IMR-90 (cell line): ENCODE measurements at regions not wholly inside any gene's neighbourhood (a gene's known extent, or its start where the extent isn't known, plus 50 kb on each side); places are given as distances from the start of the nearest gene placed in this dataset.

Source experiments
- ATAC-seq: fragments of 200-7000 bp; cut with Tn5 transposase; 2 replicates; pipeline ENCODE4 v1.9.1; 2020; ENCODE audit warnings: low read depth, mild to moderate bottlenecking, moderate library complexity
- BruUV-seq: library from RNA; stranded (reverse); fragments of 400-500 nt; replicated peaks from 2 replicates; lab custom pipeline; 2021; lab: Mats Ljungman, UMichigan
- CTCF ChIA-PET: fragments of 300-600 bp; formaldehyde crosslinking; extraction: SDS; loops from one replicate; lab custom pipeline; 2021; ENCODE audit warnings: antibody characterized with exemption; lab: Yijun Ruan, JAX
- POLR2A ChIA-PET: fragments of 300-600 bp; sonication (Branson Sonifier 250); formaldehyde crosslinking; loops from one replicate; lab custom pipeline; 2022; ENCODE audit warnings: antibody characterized with exemption; ENCODE audit not compliant: unreplicated experiment; lab: Charles Lee
- DNase-seq: peaks from one replicate; pipeline ENCODE4 v3.0.0; 2013
- H2AFZ ChIP-seq: replicated peaks from 2 replicates; pipeline ENCODE3; 2013; ENCODE audit warnings: low read length, mild to moderate bottlenecking; ENCODE audit not compliant: poor library complexity
- H2AK5ac ChIP-seq: 2 replicates; pipeline ENCODE4 v1.6.1; 2013; ENCODE audit warnings: low read depth, low read length, inconsistent platforms
- H2AK9ac ChIP-seq: replicated peaks from 2 replicates; pipeline ENCODE3; 2013; ENCODE audit warnings: mild to moderate bottlenecking, low read depth, low read length, moderate library complexity; ENCODE audit not compliant: poor library complexity
- H2BK120ac ChIP-seq: 2 replicates; pipeline ENCODE4 v1.6.1; 2013; ENCODE audit warnings: low read depth, low read length, inconsistent platforms
- H2BK15ac ChIP-seq: 3 replicates; pipeline ENCODE4 v1.6.1; 2013; ENCODE audit warnings: low read depth, low read length, inconsistent platforms
- H2BK20ac ChIP-seq: 2 replicates; pipeline ENCODE4 v1.6.1; 2013; ENCODE audit warnings: low read depth, mild to moderate bottlenecking, inconsistent platforms, low read length, moderate library complexity
- H2BK5ac ChIP-seq: 2 replicates; pipeline ENCODE4 v1.6.1; 2013; ENCODE audit warnings: mild to moderate bottlenecking, low read depth, low read length, inconsistent platforms; ENCODE audit not compliant: poor library complexity, severe bottlenecking
- H3K14ac ChIP-seq: replicated peaks from 2 replicates; pipeline ENCODE4 v1.6.1; 2013; ENCODE audit warnings: low read depth, low read length, inconsistent platforms
- H3K18ac ChIP-seq: 2 replicates; pipeline ENCODE4 v1.6.1; 2013; ENCODE audit warnings: low read depth, low read length, control low read depth
- H3K23ac ChIP-seq: 2 replicates; pipeline ENCODE4 v1.6.1; 2013; ENCODE audit warnings: low read depth, low read length, inconsistent platforms
- H3K27ac ChIP-seq: 2 replicates; pipeline ENCODE4 v1.5.1; 2013; ENCODE audit warnings: mild to moderate bottlenecking, control low read depth, low read length; ENCODE audit not compliant: insufficient read depth
- H3K27me3 ChIP-seq: 2 replicates; pipeline ENCODE4 v1.6.1; 2013; ENCODE audit warnings: low read length; ENCODE audit not compliant: control insufficient read depth, insufficient read depth
- H3K36me3 ChIP-seq: 2 replicates; pipeline ENCODE4 v1.6.1; 2013; ENCODE audit warnings: low read length, mixed read lengths; ENCODE audit not compliant: control insufficient read depth, insufficient read depth
- H3K4ac ChIP-seq: 2 replicates; pipeline ENCODE4 v1.6.1; 2013; ENCODE audit warnings: low read depth, low read length, inconsistent platforms
- H3K4me1 ChIP-seq: 2 replicates; pipeline ENCODE4 v1.6.1; 2013; ENCODE audit warnings: low read length, mixed read lengths; ENCODE audit not compliant: control insufficient read depth, insufficient read depth
- H3K4me2 ChIP-seq: 2 replicates; pipeline ENCODE4 v1.6.1; 2013; ENCODE audit warnings: low read depth, mild to moderate bottlenecking, control low read depth, low read length, moderate library complexity
- H3K4me3 ChIP-seq: 2 replicates; pipeline ENCODE4 v1.5.1; 2013; ENCODE audit warnings: low read depth, mild to moderate bottlenecking, control low read depth, low read length, moderate library complexity; ENCODE audit not compliant: insufficient read depth
- H3K56ac ChIP-seq: 2 replicates; pipeline ENCODE4 v1.6.1; 2013; ENCODE audit warnings: low read length, inconsistent platforms; ENCODE audit not compliant: insufficient read depth; ENCODE audit errors: extremely low read depth
- H3K79me1 ChIP-seq, 2 experiments: 2 replicates each; pipeline ENCODE4 v1.6.1; 2013; ENCODE audit warnings: low read length in 2 of 2, inconsistent platforms in 1 of 2, low read depth in 1 of 2
- H3K9ac ChIP-seq: 2 replicates; pipeline ENCODE4 v1.6.1; 2013; ENCODE audit warnings: low read depth, low read length, control low read depth
- H3K9me1 ChIP-seq: 2 replicates; pipeline ENCODE4 v1.6.1; 2013; ENCODE audit warnings: low read length, inconsistent platforms; ENCODE audit not compliant: insufficient read depth
- H3K9me3 ChIP-seq: 2 replicates; pipeline ENCODE4 v1.6.1; 2013; ENCODE audit warnings: low read length; ENCODE audit not compliant: control insufficient read depth, insufficient read depth
- H4K20me1 ChIP-seq: 2 replicates; pipeline ENCODE4 v1.6.1; 2013; ENCODE audit warnings: low read length, inconsistent platforms; ENCODE audit not compliant: insufficient read depth
- H4K5ac ChIP-seq: 2 replicates; pipeline ENCODE4 v1.6.1; 2013; ENCODE audit warnings: mild to moderate bottlenecking, low read depth, low read length, control low read depth
- H4K8ac ChIP-seq, 2 experiments: 2 replicates each; pipeline ENCODE4 v1.6.1; 2013; ENCODE audit warnings: low read depth in 2 of 2, low read length in 2 of 2, control low read depth in 1 of 2, inconsistent platforms in 1 of 2
- H4K91ac ChIP-seq: 2 replicates; pipeline ENCODE4 v1.6.1; 2013; ENCODE audit warnings: low read depth, low read length, inconsistent platforms; ENCODE audit not compliant: insufficient read depth
- CEBPB ChIP-seq: IDR thresholded peaks from 2 replicates; pipeline ENCODE4 v1.6.1; 2012; ENCODE audit warnings: low read depth, low read length, improper control_type of control experiment
- CHD1 ChIP-seq: IDR thresholded peaks from 2 replicates; pipeline ENCODE4 v1.6.1; 2012; ENCODE audit warnings: low read depth, low read length, improper control_type of control experiment
- FOS ChIP-seq: fragments of 150-350 bp; IDR thresholded peaks from 2 replicates; pipeline ENCODE4 v1.6.1; 2016; ENCODE audit warnings: low read depth, low read length
- MAFK ChIP-seq: IDR thresholded peaks from 2 replicates; pipeline ENCODE4 v1.6.1; 2012; ENCODE audit warnings: low read depth, low read length, improper control_type of control experiment
- MXI1 ChIP-seq: IDR thresholded peaks from 2 replicates; pipeline ENCODE4 v1.6.1; 2012; ENCODE audit warnings: low read depth, mild to moderate bottlenecking, low read length, moderate library complexity, borderline replicate concordance
- NFE2L2 ChIP-seq: fragments of 150-350 bp; IDR thresholded peaks from 2 replicates; pipeline ENCODE4 v1.6.1; 2016; ENCODE audit warnings: low read depth, mild to moderate bottlenecking, low read length
- POLR2A ChIP-seq: IDR thresholded peaks from 2 replicates; pipeline ENCODE4 v1.6.1; 2012; ENCODE audit warnings: mild to moderate bottlenecking, low read depth, low read length
- RAD21 ChIP-seq: IDR thresholded peaks from 2 replicates; pipeline ENCODE4 v1.6.1; 2012; ENCODE audit warnings: low read length, improper control_type of control experiment
- RCOR1 ChIP-seq: IDR thresholded peaks from 2 replicates; pipeline ENCODE4 v1.6.1; 2012; ENCODE audit warnings: mild to moderate bottlenecking, low read length, improper control_type of control experiment; ENCODE audit not compliant: insufficient replicate concordance
- SMC3 ChIP-seq: fragments of 150-350 bp; IDR thresholded peaks from 2 replicates; pipeline ENCODE4 v1.6.1; 2016; ENCODE audit warnings: low read depth, mild to moderate bottlenecking, antibody characterized with exemption, low read length, moderate library complexity
- WGBS, 2 experiments: methylation state at CpG; one replicate each; pipeline versions ENCODE4 v1.1.5 to v1.1.7; 2013; ENCODE audit warnings: missing lambda C conversion rate in 2 of 2; ENCODE audit not compliant: insufficient read length in 1 of 2; ENCODE audit errors: extremely low coverage in 2 of 2; 5-methylcytosine and 5-hydroxymethylcytosine counted together
- dilution Hi-C: fragments of 300-500 bp; cut with HindIII; formaldehyde crosslinking; loops from one replicate; pipeline ENCODE4 v1.14.3; 2018; ENCODE audit warnings: low sequenced_read_pairs; ENCODE audit not compliant: unreplicated experiment
- in situ Hi-C: fragments of 300-500 bp; cut with MboI; formaldehyde crosslinking; loops from 3 replicates; pipeline ENCODE4 v1.14.3; 2019; ENCODE audit warnings: low sequenced_read_pairs, inconsistent platforms, mixed read lengths
- intact Hi-C: fragments of 100-400 bp; cut with micrococcal nuclease; formaldehyde crosslinking; loops from 2 replicates; pipeline ENCODE4 v1.10.0; 2022
- TF ChIP-seq, protein P1 (sequence below): fragments of 150-350 bp; IDR thresholded peaks from 2 replicates; pipeline ENCODE4 v1.6.1; 2017; ENCODE audit warnings: mild to moderate bottlenecking, antibody characterized with exemption, low read length, low read depth

DNA sequence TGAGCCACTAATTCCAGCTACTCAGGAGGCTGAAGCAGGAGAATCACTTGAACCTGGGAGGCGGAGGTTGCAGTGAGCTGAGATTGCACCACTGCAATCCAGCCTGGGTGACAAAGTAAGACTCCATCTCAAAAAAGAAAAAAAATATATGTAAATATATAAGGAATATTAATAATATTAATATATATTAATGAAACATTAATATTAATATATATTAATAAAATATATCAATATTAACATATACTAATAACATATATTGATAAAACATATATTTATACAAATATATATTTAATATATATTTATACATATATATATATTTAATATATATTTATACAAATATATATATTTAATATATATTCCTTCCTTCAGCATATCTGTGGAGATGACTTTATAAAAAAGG is 338.0 kb downstream of the NPIPA8 start:
- no peak overlapping the region for H3K27ac ChIP-seq
- no peaks in the 10 kb centered on the region for H3K27me3 ChIP-seq
- H3K9me1 ChIP-seq: no peaks in the 10 kb centered on the region
- BruUV-seq: no TSS peak
- dilution Hi-C loops (no loop called here), intact Hi-C loops (no loop called here), in situ Hi-C loops (no loop called here)
- H3K14ac ChIP-seq: no peak overlapping the region
- no peak overlapping the region for H3K18ac ChIP-seq
- peaks cover 11% of the 10 kb centered on the region; the same call in 1 of the 2 replicates for H3K9me3 ChIP-seq
- no peaks in the 10 kb centered on the region for H3K4me1 ChIP-seq
- H3K4me2 ChIP-seq: no peak overlapping the region
- no peak overlapping the region for H2AK5ac ChIP-seq
- ChIA-PET POLR2A (no interaction called here), CTCF (no interaction called here)
- no peak overlapping the region for H4K5ac ChIP-seq
- no peak overlapping the region for H2BK5ac ChIP-seq
- TF ChIP-seq RCOR1 (no peak), CEBPB (no peak), NFE2L2 (no peak), MAFK (no peak), POLR2A (no peak), SMC3 (no peak), FOS (no peak), MXI1 (no peak), CHD1 (no peak), RAD21 (no peak)
- TF ChIP-seq, protein P1, sequence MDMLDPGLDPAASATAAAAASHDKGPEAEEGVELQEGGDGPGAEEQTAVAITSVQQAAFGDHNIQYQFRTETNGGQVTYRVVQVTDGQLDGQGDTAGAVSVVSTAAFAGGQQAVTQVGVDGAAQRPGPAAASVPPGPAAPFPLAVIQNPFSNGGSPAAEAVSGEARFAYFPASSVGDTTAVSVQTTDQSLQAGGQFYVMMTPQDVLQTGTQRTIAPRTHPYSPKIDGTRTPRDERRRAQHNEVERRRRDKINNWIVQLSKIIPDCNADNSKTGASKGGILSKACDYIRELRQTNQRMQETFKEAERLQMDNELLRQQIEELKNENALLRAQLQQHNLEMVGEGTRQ: no peak
- no peak for ATAC-seq
- H4K8ac ChIP-seq: no peak overlapping the region
- no CpG with 5 or more reads among the region's 1 CpG for WGBS, 2 experiments
- H2BK120ac ChIP-seq: no peak overlapping the region
- H2BK15ac ChIP-seq: no peak overlapping the region
- H3K4ac ChIP-seq: no peak overlapping the region
- no peaks in the 10 kb centered on the region for H3K79me1 ChIP-seq
- H3K9ac ChIP-seq: no peak overlapping the region
- no peak overlapping the region for H4K91ac ChIP-seq
- H2AFZ ChIP-seq: no peak overlapping the region
- no peaks in the 10 kb centered on the region for H4K20me1 ChIP-seq
- H2BK20ac ChIP-seq: no peak overlapping the region
- no peaks in the 10 kb centered on the region for H3K36me3 ChIP-seq
- no peak overlapping the region for H3K4me3 ChIP-seq
- no peak for DNase-seq
- no peak overlapping the region for H3K56ac ChIP-seq
- no peak overlapping the region for H3K23ac ChIP-seq
- no peak overlapping the region for H2AK9ac ChIP-seq
